Naive thymus-derived CD8-positive, alpha-beta T cell (primary cell): ENCODE measurements at regions not wholly inside any gene's neighbourhood (a gene's known extent, or its start where the extent isn't known, plus 50 kb on each side); places are given as distances from the start of the nearest gene placed in this dataset.
"Not testable (repeated sequence)": the region's sequence is repeated elsewhere in the genome, so short reads cannot be mapped to it uniquely, and the experiment has no call there.

Source experiments
- ATAC-seq, 2 donors: fragments of 150-1000 bp; cut with Tn5 transposase in 1 of 2; sonication (Bioruptor Pico), chemical (Tn5 transposase) in 1 of 2; 1 replicate in 1 of 2; 2 replicates in 1 of 2; pipeline ENCODE4 v1.10.0; 2021; ENCODE audit warnings: mild to moderate bottlenecking in 2 of 2, moderate library complexity in 2 of 2
- POLR2A ChIA-PET: fragments of 350-600 bp; sonication (Branson Sonifier 250); formaldehyde crosslinking; loops from one replicate; lab custom pipeline; 2021; ENCODE audit warnings: antibody characterized with exemption; lab: Charles Lee
- DNase-seq, 10 donors: peaks; one replicate each; pipeline versions ENCODE4 v3.0.0 to v3.0.0-alpha.2; 2020 to 2022
- H3K27ac Mint-ChIP-seq, 10 donors: one replicate each; pipeline ENCODE4 v1.8.0; 2020 to 2022; ENCODE audit warnings: mild to moderate bottlenecking in 10 of 10, mixed read lengths in 10 of 10, moderate library complexity in 4 of 10, inconsistent platforms in 1 of 10
- H3K27me3 Mint-ChIP-seq, 5 donors: one replicate each; pipeline ENCODE4 v1.8.0; 2021 to 2022; ENCODE audit warnings: mixed read lengths in 5 of 5
- H3K36me3 Mint-ChIP-seq, 3 donors: one replicate each; pipeline ENCODE4 v1.8.0; 2020 to 2022; ENCODE audit warnings: mixed read lengths in 3 of 3, mild to moderate bottlenecking in 2 of 3, inconsistent platforms in 1 of 3
- H3K4me1 Mint-ChIP-seq, 4 donors: one replicate each; pipeline ENCODE4 v1.8.0; 2021 to 2022; ENCODE audit warnings: mixed read lengths in 4 of 4
- H3K4me3 Mint-ChIP-seq, 10 donors: one replicate each; pipeline ENCODE4 v1.8.0; 2020 to 2022; ENCODE audit warnings: mild to moderate bottlenecking in 10 of 10, mixed read lengths in 10 of 10, moderate library complexity in 6 of 10, inconsistent platforms in 1 of 10
- H3K9me3 Mint-ChIP-seq, 9 donors: one replicate each; pipeline ENCODE4 v1.8.0; 2020 to 2022; ENCODE audit warnings: mixed read lengths in 9 of 9, mild to moderate bottlenecking in 3 of 9, inconsistent platforms in 1 of 9, moderate library complexity in 1 of 9

DNA sequence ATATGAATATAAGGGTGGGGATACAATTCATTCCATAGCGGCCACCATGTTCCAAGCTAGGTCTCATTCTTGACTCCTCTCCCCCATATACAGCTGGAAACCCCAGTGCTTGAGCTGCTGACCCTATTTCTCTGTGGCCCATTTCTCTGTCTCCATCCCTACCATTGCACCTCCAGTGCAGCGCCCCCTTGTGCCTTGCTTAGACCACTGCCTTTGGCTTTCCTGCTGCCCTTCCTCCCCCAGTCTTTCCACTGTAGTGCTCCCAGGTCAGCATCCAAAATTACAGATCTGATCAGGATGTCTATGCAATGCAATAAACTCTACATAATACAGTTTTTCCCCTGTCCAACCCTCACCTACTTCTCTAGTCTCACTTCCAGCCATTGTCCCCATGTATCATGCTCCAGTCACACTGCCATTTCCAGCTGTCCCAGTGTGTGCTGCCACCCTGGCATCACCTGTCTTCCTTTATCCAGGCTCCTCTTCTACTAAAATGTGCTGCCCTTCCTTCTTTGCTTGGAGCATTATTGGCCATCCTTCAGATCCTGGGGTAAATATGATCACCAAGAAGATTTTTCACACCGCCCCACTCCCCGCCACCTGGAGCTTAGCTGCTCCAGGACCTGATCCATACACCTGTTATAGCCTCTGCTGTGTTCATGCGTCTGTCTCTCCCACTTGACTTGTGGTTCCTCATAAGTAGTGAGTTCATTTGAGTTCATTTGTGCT, 199.4 kb upstream of the IPO5 start:
- Mint-ChIP-seq H3K4me3 (no peak overlapping the region), H3K36me3 (no peaks in the 10 kb centered on the region), H3K27ac (no peak overlapping the region), H3K4me1 (no peaks in the 10 kb centered on the region), H3K27me3 (peaks cover 0 to 40% (median 21%) of the 10 kb centered on the region in 5 donors), H3K9me3 (peaks cover 0 to 3% (median 0%) of the 10 kb centered on the region in 9 donors)
- ATAC-seq = no peak
- POLR2A ChIA-PET = no interaction called here
- no peak for DNase-seq

DNA sequence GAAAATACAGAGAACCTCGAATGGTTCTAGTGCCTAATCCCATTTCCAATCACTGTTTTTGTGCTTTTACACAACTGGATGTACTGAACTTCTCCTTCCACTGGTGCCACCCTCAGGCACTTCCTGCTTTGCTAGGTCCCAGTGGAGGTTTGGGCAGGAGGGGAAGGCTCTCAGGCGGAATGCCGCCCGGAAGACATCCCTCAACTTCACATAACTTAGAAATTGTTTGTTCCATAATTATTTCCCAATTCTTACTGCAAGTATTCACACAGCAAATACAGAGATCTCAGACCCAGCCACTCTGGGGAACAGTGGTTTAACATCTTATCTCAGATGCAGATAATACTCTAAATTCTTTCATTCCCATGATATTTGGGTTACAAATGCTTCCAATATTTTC, 195.7 kb upstream of the IPO5 start:
- POLR2A ChIA-PET = no interaction called here
- Mint-ChIP-seq H3K4me1 (no peaks in the 10 kb centered on the region), H3K27ac (no peak overlapping the region), H3K4me3 (no peak overlapping the region), H3K27me3 (peaks cover 0 to 30% (median 16%) of the 10 kb centered on the region in 5 donors), H3K36me3 (peaks cover 0 to 4% (median 0%) of the 10 kb centered on the region in 3 donors), H3K9me3 (peaks cover 0 to 11% (median 2%) of the 10 kb centered on the region in 9 donors)
- ATAC-seq (no peak), DNase-seq (no peak)

DNA sequence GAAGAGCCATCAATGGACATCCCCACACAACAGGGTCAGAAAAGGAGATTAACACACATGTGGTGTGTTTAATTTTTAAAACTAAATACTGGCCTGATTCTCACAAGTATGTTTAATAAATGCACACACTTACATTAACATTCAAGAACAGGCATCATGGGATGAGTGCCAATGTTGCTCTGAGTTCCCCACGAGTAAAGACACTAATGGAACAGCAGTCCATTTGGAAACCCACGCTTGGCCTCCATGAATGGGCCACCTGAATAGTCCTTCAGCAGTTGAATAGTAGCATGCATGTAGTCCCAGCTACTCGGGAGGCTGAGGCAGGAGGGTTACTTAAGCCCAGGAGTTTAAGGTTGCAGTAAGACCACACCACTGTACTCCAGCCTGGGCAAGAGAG, 195.2 kb upstream of the IPO5 start:
- Mint-ChIP-seq H3K27me3 (peaks cover 0 to 28% (median 16%) of the 10 kb centered on the region in 5 donors), H3K9me3 (peaks cover 0 to 14% (median 4%) of the 10 kb centered on the region in 9 donors), H3K4me3 (no peak overlapping the region), H3K36me3 (peaks cover 0 to 4% (median 0%) of the 10 kb centered on the region in 3 donors), H3K4me1 (no peaks in the 10 kb centered on the region), H3K27ac (no peak overlapping the region)
- DNase-seq (no peak), ATAC-seq (no peak)
- POLR2A ChIA-PET = no interaction called here

DNA sequence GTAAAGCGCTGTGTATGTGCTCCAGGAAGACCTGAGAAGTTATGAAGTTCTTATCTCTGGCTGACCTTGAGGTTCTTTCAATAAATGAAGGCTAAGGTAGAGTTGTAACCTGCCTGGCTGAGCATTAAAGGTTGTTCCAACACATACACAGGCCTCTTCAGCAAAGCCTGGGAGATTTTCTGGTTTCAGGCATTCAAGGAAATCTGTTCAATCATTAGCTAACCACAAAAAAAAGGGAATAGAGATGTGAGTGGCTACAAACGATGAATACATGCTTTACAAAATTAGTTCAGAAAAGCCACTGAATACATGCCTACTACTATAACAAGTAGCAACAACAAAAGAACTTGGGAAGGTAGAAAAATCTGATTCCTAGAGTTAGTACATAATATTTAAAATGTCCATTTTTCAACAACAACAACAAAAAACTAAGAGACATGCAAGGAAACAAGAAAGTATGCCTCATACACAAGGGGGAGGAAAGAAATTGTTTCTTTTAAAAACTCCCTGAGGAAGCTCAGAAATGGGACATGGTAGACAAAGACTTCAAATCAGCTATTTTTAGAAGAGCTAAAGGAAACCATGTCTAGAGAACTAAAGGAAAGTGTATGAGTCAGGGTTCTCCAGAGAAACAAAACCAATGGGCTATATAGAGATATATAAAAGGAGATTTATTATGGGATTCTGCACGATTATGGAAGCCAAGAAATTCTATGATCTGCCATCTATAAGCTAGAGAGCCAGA, 191.5 kb upstream of the IPO5 start:
- Mint-ChIP-seq H3K27me3 (peaks cover 0 to 18% (median 10%) of the 10 kb centered on the region in 5 donors), H3K27ac (no peak overlapping the region), H3K4me1 (no peaks in the 10 kb centered on the region), H3K4me3 (no peak overlapping the region), H3K9me3 (peaks cover 0 to 17% (median 7%) of the 10 kb centered on the region in 9 donors), H3K36me3 (peaks cover 0 to 4% (median 0%) of the 10 kb centered on the region in 3 donors)
- ATAC-seq (no peak), DNase-seq (no peak)
- POLR2A ChIA-PET = no interaction called here

DNA sequence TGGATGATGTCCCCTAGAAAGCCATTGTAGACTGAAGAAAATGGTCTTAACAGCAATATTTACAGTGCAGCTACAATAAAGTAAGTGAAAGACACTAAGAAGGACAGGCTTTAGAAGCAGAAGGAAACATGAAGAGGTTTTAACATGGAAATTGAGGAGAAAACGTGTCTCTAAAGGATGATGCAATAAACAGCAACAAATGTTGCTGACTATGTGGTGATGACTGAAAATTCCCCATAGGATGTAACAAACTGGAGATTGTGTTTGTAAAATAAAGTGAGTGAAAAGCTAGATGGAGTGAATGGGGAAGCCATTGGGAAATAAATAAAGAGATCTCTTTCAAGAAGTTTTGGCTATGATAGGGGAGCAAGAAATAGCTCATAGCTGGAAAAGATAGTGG, 186.7 kb upstream of the IPO5 start:
- DNase-seq = no peak
- no peak for ATAC-seq
- H3K4me3 Mint-ChIP-seq = no peak overlapping the region
- H3K4me1 Mint-ChIP-seq = no peaks in the 10 kb centered on the region
- POLR2A ChIA-PET = no interaction called here
- no peak overlapping the region for H3K27ac Mint-ChIP-seq
- peaks cover 0 to 12% (median 8%) of the 10 kb centered on the region in 5 donors for H3K27me3 Mint-ChIP-seq
- H3K9me3 Mint-ChIP-seq = peaks cover 3 to 18% (median 7%) of the 10 kb centered on the region in 9 donors
- H3K36me3 Mint-ChIP-seq = peaks cover 0 to 4% (median 0%) of the 10 kb centered on the region in 3 donors

DNA sequence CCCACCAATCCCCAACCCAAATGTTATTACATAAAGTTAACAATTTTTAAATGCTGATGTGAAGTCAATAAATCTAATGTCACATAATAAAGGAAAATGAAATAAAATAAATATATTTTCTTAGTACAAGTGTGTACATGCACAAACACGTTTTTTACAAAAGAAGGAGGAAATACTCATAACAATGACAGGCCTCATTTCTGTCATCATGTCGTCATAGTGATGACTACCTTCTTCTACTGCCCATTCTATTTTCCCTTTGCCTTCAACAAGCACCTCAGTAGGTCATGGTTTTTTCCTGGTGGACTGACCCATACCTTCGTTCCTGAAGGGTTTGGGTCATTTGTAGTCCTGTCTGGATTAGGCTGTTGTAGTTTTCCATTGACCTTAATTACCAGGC, 185.3 kb upstream of the IPO5 start:
- H3K4me1 Mint-ChIP-seq = no peaks in the 10 kb centered on the region
- DNase-seq = no peak
- H3K36me3 Mint-ChIP-seq = no peaks in the 10 kb centered on the region
- H3K27me3 Mint-ChIP-seq = peaks cover 0 to 12% (median 7%) of the 10 kb centered on the region in 5 donors
- H3K4me3 Mint-ChIP-seq = no peak overlapping the region
- no peak overlapping the region for H3K27ac Mint-ChIP-seq
- ATAC-seq = no peak
- peaks cover 0 to 17% (median 2%) of the 10 kb centered on the region in 9 donors for H3K9me3 Mint-ChIP-seq
- POLR2A ChIA-PET = no interaction called here

DNA sequence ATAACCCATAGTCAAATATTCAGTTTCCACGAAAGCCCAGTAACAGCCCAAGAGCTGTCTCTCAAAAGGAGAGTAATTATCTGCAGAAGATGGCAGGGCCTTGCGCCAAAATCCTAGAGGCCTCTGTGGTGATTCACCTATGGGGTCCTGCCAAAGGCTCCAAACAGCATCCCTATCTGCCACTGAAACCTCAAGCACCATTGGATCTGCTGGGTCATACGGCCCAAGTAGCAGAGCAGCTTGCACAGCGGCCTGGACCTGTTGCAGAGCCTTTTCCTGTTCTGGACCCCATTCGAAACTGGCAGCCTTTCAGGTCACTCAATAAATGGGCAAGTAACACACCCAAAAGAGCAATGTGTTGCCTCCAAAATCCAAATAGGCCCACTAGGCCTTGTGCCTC, 183.2 kb upstream of the IPO5 start:
- H3K36me3 Mint-ChIP-seq, POLR2A ChIA-PET, H3K4me1 Mint-ChIP-seq, H3K4me3 Mint-ChIP-seq, DNase-seq, H3K27ac Mint-ChIP-seq, ATAC-seq: not testable (repeated sequence)
- H3K27me3 Mint-ChIP-seq = peaks cover 0 to 10% (median 6%) of the 10 kb centered on the region in 5 donors
- peaks cover 0 to 10% (median 0%) of the 10 kb centered on the region in 9 donors for H3K9me3 Mint-ChIP-seq

DNA sequence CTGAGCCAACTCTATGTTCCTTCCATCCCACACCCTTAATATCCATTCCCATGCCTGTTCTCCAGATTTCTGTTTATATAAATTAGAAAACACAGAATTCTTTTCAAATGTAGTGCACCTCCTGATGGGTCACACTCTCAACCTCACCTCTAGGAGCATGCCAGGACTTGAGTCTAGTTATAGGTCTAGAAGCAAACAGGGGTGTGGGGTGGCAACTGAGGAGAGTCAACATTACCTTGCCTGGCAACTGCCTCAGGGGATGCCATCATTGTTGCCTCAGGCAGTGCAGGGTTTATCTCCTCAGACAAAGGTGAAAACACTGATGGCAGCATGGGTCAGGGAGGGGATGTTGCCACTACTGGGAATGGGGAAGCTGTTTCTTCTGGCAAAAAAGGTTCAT, 181.0 kb upstream of the IPO5 start:
- H3K4me3 Mint-ChIP-seq, POLR2A ChIA-PET, ATAC-seq, H3K36me3 Mint-ChIP-seq, DNase-seq, H3K4me1 Mint-ChIP-seq, H3K27me3 Mint-ChIP-seq, H3K27ac Mint-ChIP-seq: not testable (repeated sequence)
- peaks cover 0 to 18% (median 5%) of the 10 kb centered on the region in 9 donors for H3K9me3 Mint-ChIP-seq

DNA sequence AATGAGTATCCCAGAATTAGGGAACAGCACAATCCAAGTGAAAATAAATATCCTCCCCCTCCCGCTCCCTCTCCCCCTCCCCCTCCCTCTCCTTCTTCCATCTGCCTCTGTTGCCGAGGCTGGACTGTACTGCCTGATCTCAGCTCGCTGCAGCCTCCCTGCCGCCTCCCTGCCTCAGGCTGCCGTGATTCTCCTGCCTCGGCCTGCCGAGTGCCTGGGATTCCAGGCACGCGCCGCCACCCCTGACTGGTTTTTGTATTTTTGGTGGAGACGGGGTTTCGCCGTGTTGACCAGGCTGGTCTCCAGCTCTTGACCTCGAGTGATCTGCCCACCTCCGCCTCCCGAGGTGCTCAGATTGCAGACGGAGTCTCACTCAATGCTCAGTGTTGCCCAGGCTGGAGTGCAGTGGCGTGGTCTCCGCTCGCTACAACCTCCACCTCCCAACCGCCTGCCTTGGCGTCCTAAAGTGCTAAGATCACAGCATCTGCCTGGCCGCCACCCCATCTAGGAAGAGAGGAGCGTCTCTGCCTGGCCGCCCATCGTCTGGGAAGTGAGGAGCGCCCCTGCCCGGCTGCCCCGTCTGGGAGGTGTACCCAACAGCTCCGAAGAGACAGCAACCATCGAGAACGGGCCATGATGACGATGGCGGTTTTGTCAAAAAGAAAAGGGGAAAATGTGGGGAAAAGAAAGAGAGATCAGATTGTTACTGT, 178.9 kb upstream of the IPO5 start:
- peak overlapping the region in 1 of 10 donors; percentile 56 for H3K27ac Mint-ChIP-seq
- H3K9me3 Mint-ChIP-seq = peaks cover 0 to 22% (median 7%) of the 10 kb centered on the region in 9 donors
- POLR2A ChIA-PET, H3K4me1 Mint-ChIP-seq, ATAC-seq, DNase-seq, H3K4me3 Mint-ChIP-seq, H3K36me3 Mint-ChIP-seq, H3K27me3 Mint-ChIP-seq: not testable (repeated sequence)

DNA sequence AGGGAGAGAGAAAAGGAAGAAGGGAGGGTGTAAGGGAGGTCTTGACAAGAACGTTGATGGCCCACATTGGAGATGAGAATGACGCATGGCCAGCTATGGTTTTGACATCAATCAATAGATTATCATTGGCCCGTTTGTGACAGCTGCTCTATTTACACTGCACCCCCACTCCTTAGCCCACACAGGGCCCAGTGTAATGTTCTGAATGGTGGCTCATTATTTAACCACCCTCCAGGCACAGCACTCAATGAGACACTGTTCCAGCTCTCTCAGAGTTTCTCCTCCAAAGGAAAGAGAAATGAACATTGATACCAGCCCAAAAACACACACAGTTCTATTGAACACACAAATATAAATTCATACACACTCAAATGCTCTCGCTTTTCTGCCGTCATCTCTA, 173.0 kb upstream of the IPO5 start:
- Mint-ChIP-seq H3K27me3 (peaks cover 1 to 29% (median 8%) of the 10 kb centered on the region in 5 donors), H3K36me3 (no peaks in the 10 kb centered on the region), H3K4me1 (no peaks in the 10 kb centered on the region), H3K27ac (no peak overlapping the region), H3K4me3 (no peak overlapping the region), H3K9me3 (peaks cover 0 to 18% (median 7%) of the 10 kb centered on the region in 9 donors)
- POLR2A ChIA-PET = no interaction called here
- no peak for ATAC-seq
- DNase-seq = no peak

DNA sequence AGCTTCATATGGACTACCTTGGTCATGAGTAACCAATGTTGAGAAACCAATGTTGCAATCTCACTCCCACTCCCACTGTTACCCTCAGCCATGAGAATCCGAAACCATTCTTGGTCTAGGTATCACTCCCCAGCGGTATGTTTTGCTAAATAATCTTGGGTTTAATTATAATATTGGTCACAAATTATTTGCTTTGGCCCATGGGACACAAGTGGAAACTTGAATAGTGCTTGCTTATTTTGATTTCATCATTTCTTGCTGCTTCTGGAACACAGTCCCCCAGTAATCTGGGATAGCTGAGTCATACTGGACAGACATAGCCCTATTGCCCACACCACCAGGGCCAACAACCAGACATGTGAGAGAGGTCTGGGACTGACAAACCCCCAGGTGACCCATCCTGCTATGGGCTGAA, 171.6 kb upstream of the IPO5 start:
- peaks cover 0 to 7% (median 5%) of the 10 kb centered on the region in 9 donors for H3K9me3 Mint-ChIP-seq
- H3K27me3 Mint-ChIP-seq = peaks cover 1 to 25% (median 7%) of the 10 kb centered on the region in 5 donors
- no peak for ATAC-seq

DNA sequence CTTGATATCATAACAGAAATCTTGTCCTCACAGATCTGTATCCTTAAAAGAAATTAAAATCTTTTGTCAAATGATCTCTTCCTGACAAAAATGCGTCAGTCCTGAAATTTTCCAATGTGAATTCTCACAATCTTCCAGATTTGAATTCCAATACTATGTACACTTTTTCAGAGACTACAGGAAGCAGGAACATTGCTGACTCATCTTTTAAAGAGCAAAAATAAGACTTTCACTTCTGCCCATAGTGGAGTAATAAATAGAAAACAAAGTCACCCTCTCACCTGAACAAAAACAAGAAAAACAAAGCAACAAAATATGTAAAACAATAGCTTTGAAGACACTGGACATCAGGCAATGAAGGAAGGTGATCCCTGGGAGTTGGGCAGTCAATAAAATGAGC, 167.0 kb upstream of the IPO5 start:
- ATAC-seq (no peak), DNase-seq (no peak)
- Mint-ChIP-seq H3K27ac (no peak overlapping the region), H3K4me3 (no peak overlapping the region), H3K4me1 (no peaks in the 10 kb centered on the region), H3K36me3 (peaks cover 0 to 19% (median 0%) of the 10 kb centered on the region in 3 donors), H3K27me3 (peaks cover 4 to 19% (median 8%) of the 10 kb centered on the region in 5 donors), H3K9me3 (peaks cover 0 to 42% (median 9%) of the 10 kb centered on the region in 9 donors)
- POLR2A ChIA-PET = no interaction called here

More for the DNA sequence above, 171.6 kb upstream of the IPO5 start:
- no peaks in the 10 kb centered on the region for H3K4me1 Mint-ChIP-seq
- no peaks in the 10 kb centered on the region for H3K36me3 Mint-ChIP-seq
- no peak for DNase-seq
- POLR2A ChIA-PET = no interaction called here
- H3K4me3 Mint-ChIP-seq = no peak overlapping the region
- no peak overlapping the region for H3K27ac Mint-ChIP-seq
